ENCODE measurements at regions not wholly inside any gene's neighbourhood (a gene's known extent, or its start where the extent isn't known, plus 50 kb on each side); places are given as distances from the start of the nearest gene placed in this dataset.
"Not testable (repeated sequence)": the region's sequence is repeated elsewhere in the genome, so short reads cannot be mapped to it uniquely, and the experiment has no call there.

DNA sequence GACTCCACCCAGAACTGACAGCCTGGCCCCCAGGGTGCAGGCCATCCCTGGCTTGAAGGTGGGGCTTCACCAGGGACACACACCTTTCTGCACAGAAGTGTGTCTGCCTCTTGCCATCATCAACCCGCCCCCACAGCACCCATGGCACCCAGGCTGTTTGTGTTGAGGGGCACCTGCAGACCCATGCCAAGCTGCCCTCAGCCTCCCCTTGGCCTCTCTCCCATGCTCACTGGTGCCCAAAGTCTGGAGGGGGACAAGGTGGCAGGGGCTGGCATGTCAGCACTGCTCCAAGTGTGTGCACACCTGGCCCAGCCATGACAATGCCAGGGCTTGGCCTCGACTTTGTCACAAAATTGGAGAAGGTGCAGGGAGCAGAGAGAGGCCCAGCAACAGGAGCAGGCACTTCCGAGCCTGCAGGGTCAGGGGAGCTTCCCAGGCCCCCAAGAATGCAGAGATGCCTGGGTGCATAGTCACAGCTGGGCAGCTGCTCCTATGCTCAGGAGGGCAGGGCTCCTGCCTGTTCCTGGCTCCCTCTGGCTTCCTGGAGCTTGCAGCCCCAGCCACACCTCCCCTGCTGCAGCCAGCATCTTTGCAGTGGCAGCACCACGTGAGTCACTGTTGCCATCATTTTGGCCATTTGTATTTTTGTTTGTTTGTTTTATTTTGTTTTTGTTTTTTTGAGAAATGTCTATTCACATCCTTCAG, 280.6 kb upstream of the UBE2E3 start:
- DNase-seq (ENCODE audit: low spot score), result no peak
- TF ChIP-seq, protein P1, sequence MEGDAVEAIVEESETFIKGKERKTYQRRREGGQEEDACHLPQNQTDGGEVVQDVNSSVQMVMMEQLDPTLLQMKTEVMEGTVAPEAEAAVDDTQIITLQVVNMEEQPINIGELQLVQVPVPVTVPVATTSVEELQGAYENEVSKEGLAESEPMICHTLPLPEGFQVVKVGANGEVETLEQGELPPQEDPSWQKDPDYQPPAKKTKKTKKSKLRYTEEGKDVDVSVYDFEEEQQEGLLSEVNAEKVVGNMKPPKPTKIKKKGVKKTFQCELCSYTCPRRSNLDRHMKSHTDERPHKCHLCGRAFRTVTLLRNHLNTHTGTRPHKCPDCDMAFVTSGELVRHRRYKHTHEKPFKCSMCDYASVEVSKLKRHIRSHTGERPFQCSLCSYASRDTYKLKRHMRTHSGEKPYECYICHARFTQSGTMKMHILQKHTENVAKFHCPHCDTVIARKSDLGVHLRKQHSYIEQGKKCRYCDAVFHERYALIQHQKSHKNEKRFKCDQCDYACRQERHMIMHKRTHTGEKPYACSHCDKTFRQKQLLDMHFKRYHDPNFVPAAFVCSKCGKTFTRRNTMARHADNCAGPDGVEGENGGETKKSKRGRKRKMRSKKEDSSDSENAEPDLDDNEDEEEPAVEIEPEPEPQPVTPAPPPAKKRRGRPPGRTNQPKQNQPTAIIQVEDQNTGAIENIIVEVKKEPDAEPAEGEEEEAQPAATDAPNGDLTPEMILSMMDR (IDR thresholded peaks at IDR 0.05; ENCODE audit: borderline replicate concordance, control extremely low read depth, extremely low read depth, insufficient read depth, missing control alignments), result no peak
- in situ Hi-C loops (cut with MboI; ENCODE audit: low sequenced_read_pairs, unreplicated experiment), result no loop called here

DNA sequence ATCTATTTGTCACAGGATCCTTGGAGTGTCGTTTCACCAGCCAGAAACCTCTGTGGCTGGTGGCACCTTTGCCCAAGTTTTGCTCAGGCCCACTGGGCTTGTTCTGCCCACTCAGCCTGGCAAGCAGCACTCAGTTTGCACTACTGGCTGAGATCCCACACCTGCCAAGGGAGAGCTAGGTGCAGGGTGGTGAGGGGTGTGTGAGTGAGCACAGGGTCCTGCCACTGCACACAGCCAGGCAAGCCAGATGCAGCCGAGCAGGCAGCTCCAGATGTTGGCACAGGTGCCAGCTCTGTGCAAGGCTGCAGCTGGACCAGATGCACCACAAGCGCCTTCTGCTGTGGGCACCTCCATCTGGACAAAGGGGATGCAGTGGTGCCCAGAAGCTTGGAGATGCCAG, 281.7 kb upstream of the UBE2E3 start:
- no peak for DNase-seq (ENCODE audit: low spot score)
- TF ChIP-seq, protein P1 (IDR thresholded peaks at IDR 0.05; ENCODE audit: borderline replicate concordance, control extremely low read depth, extremely low read depth, insufficient read depth, missing control alignments), result no peak
- in situ Hi-C loops (cut with MboI; ENCODE audit: low sequenced_read_pairs, unreplicated experiment), result no loop called here

GRCh38 chr2:180695586-180696401, 284.6 kb upstream of the UBE2E3 start:
- TF ChIP-seq, protein P1 (IDR thresholded peaks at IDR 0.05; ENCODE audit: borderline replicate concordance, control extremely low read depth, extremely low read depth, insufficient read depth, missing control alignments), result no peak
- no peak for DNase-seq (ENCODE audit: low spot score)
- in situ Hi-C loops (cut with MboI; ENCODE audit: low sequenced_read_pairs, unreplicated experiment), result no loop called here

DNA sequence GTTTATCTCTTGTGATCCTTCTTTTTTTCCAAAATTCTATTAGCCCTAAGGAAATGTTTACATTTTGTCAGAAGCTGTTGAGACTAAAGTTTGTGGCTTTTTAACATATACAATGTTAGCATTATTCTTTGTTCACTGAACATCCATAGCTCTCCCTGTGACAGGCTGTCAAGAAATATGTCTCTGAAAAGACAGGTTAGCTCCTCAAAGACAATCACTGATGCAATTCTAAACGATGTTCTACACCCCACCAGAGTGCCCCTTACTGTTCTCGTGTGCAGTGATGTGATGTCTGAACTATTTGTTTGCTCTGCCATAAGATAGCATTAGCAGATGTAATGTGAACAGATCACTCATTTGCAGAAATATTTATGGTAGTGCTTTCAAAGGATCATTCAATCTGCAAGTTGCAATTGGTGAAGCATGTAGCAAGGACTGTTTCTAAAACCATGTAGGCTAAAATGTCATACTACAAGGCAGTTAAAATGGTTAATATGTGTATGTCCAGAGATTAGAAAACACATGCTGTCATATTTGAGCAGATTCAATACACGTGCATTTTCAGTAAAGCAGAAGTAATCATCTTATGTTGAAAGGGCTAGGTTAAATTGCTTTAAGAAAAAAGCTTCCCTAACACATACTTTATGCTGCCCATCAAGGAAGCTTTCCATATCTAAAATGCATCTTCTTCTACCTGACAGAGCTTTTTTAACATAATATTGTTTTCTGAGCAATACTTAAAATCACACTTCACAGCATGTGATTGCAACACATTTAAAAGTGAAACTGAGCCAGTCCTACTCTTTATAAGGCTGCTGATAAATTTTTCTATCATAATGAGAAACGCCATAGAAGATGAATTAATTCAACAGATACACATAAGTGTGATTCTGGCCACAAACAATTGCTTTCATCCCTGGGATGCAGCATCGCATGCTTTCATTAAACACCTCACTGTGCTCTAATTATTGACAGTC, 285.7 kb upstream of the UBE2E3 start:
- DNase-seq (ENCODE audit: low spot score), result no peak
- in situ Hi-C loops (cut with MboI; ENCODE audit: low sequenced_read_pairs, unreplicated experiment), result no loop called here
- TF ChIP-seq, protein P1 (IDR thresholded peaks at IDR 0.05; ENCODE audit: borderline replicate concordance, control extremely low read depth, extremely low read depth, insufficient read depth, missing control alignments), result no peak

GRCh38 chr2:180692322-180692721, 288.1 kb upstream of the UBE2E3 start:
- TF ChIP-seq, protein P1 (IDR thresholded peaks at IDR 0.05; ENCODE audit: borderline replicate concordance, control extremely low read depth, extremely low read depth, insufficient read depth, missing control alignments), result no peak
- in situ Hi-C loops (cut with MboI; ENCODE audit: low sequenced_read_pairs, unreplicated experiment), result no loop called here
- no peak for DNase-seq (ENCODE audit: low spot score)

DNA sequence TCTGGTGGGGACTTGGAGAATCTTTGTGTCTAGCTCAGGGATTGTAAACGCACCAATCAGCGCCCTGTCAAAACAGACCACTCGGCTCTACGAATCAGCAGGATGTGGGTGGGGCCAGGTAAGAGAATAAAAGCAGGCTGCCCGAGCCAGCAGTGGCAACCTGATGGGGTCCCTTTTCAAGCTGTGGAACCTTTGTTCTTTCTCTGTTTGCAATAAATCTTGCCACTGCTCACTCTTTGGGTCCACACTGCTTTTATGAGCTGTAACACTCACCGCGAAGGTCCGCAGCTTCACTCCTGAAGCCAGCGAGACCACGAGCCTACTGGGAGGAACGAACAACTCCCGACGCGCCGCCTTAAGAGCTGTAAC, 288.6 kb upstream of the UBE2E3 start:
- DNase-seq (ENCODE audit: low spot score); in situ Hi-C loops (cut with MboI; ENCODE audit: low sequenced_read_pairs, unreplicated experiment): not testable (repeated sequence)

DNA sequence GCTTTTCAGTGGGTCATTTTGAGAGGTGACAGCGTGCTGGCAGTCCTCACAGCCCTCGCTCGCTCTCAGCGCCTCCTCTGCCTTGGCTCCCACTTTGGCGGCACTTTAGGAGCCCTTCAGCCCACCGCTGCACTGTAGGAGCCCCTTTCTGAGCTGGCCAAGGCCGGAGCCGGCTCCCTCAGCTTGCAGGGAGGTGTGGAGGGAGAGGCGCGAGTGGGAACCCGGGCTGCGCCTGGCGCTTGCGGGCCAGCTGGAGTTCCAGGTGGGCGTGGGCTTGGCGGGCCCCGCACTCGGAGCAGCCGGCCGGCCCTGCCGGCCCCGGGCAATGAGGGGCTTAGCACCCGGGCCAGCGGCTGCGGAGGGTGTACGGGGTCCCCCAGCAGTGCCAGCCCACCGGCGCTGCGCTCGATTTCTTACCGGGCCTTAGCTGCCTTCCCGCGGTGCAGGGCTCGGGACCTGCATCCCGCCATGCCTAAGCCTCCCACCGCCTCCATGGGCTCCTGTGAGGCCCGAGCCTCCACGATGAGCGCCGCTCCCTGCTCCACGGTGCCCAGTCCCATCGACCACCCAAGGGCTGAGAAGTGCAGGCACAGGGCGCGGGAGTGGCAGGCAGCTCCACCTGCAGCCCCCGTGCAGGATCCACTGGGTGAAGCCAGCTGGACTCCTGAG, 289.1 kb upstream of the UBE2E3 start:
- in situ Hi-C loops (cut with MboI; ENCODE audit: low sequenced_read_pairs, unreplicated experiment); DNase-seq (ENCODE audit: low spot score): not testable (repeated sequence)

Measured in GM13976 (cell line).